Chondrocyte (in vitro differentiated cells): ENCODE measurements at regions not wholly inside any gene's neighbourhood (a gene's known extent, or its start where the extent isn't known, plus 50 kb on each side); places are given as distances from the start of the nearest gene placed in this dataset.

ENCODE experiments used
- DNase-seq: peaks from one replicate; pipeline ENCODE4 v3.0.0; 2021; ENCODE audit warnings: mixed read lengths, low spot score
- H3K27ac Mint-ChIP-seq: one replicate; pipeline ENCODE4 v1.8.0; 2021; ENCODE audit warnings: mild to moderate bottlenecking, moderate library complexity, mixed read lengths; ENCODE audit not compliant: unreplicated experiment
- H3K27me3 Mint-ChIP-seq: 2 replicates; pipeline ENCODE4 v1.8.0; 2021; ENCODE audit warnings: low read depth, mixed read lengths
- H3K36me3 Mint-ChIP-seq: 2 replicates; pipeline ENCODE4 v1.8.0; 2021; ENCODE audit warnings: low read depth, mixed read lengths
- H3K4me1 Mint-ChIP-seq: 2 replicates; pipeline ENCODE4 v1.8.0; 2021; ENCODE audit warnings: low read depth, mild to moderate bottlenecking, mixed read lengths
- H3K4me3 Mint-ChIP-seq: one replicate; pipeline ENCODE4 v1.8.0; 2021; ENCODE audit warnings: mild to moderate bottlenecking, moderate library complexity, mixed read lengths; ENCODE audit not compliant: unreplicated experiment
- H3K9me3 Mint-ChIP-seq: 2 replicates; pipeline ENCODE4 v1.8.0; 2021; ENCODE audit warnings: low read depth, mixed read lengths
- TF ChIP-seq, protein P1 (sequence below): fragments of 200-600 bp; sonication (generic); IDR thresholded peaks from 2 replicates; pipeline ENCODE4 v1.5.0; 2021; ENCODE audit warnings: antibody characterized with exemption, mild to moderate bottlenecking, moderate library complexity

GRCh38 chr7:131964203-131964602 lies 407.8 kb upstream of the PODXL start:
- Mint-ChIP-seq H3K9me3 (no peaks in the 10 kb centered on the region), H3K4me1 (peaks cover 16% of the 10 kb centered on the region), H3K27ac (no peak overlapping the region), H3K4me3 (no peak overlapping the region), H3K27me3 (peaks cover 14% of the 10 kb centered on the region), H3K36me3 (no peaks in the 10 kb centered on the region)
- TF ChIP-seq, protein P1, sequence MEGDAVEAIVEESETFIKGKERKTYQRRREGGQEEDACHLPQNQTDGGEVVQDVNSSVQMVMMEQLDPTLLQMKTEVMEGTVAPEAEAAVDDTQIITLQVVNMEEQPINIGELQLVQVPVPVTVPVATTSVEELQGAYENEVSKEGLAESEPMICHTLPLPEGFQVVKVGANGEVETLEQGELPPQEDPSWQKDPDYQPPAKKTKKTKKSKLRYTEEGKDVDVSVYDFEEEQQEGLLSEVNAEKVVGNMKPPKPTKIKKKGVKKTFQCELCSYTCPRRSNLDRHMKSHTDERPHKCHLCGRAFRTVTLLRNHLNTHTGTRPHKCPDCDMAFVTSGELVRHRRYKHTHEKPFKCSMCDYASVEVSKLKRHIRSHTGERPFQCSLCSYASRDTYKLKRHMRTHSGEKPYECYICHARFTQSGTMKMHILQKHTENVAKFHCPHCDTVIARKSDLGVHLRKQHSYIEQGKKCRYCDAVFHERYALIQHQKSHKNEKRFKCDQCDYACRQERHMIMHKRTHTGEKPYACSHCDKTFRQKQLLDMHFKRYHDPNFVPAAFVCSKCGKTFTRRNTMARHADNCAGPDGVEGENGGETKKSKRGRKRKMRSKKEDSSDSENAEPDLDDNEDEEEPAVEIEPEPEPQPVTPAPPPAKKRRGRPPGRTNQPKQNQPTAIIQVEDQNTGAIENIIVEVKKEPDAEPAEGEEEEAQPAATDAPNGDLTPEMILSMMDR = no peak
- DNase-seq = no peak

DNA sequence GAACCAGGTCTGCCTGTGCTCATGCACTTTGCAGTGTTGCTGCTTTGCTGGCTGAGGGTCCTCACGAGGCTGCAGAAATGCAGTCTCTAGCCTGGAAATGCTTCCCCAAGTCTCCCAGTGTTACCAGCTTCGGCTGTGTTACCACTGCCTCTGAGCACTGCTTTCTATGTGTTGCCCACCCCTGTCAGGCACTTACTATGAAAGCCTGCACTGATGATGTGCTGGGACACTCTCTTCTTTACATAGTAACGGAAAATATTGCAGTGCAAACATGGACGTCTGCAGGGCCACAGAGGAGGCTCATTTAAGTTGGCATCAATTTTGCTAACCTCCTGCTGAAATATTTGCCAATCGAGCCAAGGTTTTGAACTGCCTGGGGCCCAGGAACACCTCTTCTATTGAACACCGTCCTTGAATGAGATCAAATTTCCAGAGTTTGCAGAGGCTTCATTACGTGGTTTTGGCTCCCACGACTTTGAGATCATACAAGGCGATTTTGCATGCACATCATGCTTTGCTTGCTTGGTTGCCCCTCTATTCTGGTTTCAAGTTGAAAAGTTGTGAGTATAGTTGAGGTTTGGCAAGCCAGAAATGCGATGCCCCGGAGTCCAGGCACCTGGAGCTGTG lies 404.7 kb upstream of the PODXL start:
- no peak for DNase-seq
- Mint-ChIP-seq H3K36me3 (no peaks in the 10 kb centered on the region), H3K27me3 (peaks cover 16% of the 10 kb centered on the region), H3K27ac (no peak overlapping the region), H3K4me3 (no peak overlapping the region), H3K9me3 (peaks cover 4% of the 10 kb centered on the region), H3K4me1 (peaks cover 6% of the 10 kb centered on the region)
- TF ChIP-seq, protein P1 = no peak

- TF ChIP-seq, protein P1 = no peak
- peaks cover 7% of the 10 kb centered on the region for H3K4me1 Mint-ChIP-seq
- H3K36me3 Mint-ChIP-seq = no peaks in the 10 kb centered on the region
- peaks cover 9% of the 10 kb centered on the region for H3K27me3 Mint-ChIP-seq
- DNase-seq = no peak
- no peak overlapping the region for H3K27ac Mint-ChIP-seq
- H3K9me3 Mint-ChIP-seq = peaks cover 4% of the 10 kb centered on the region
- H3K4me3 Mint-ChIP-seq = no peak overlapping the region
Measured at GRCh38 chr7:131959106-131959812, 402.8 kb upstream of the PODXL start.

DNA sequence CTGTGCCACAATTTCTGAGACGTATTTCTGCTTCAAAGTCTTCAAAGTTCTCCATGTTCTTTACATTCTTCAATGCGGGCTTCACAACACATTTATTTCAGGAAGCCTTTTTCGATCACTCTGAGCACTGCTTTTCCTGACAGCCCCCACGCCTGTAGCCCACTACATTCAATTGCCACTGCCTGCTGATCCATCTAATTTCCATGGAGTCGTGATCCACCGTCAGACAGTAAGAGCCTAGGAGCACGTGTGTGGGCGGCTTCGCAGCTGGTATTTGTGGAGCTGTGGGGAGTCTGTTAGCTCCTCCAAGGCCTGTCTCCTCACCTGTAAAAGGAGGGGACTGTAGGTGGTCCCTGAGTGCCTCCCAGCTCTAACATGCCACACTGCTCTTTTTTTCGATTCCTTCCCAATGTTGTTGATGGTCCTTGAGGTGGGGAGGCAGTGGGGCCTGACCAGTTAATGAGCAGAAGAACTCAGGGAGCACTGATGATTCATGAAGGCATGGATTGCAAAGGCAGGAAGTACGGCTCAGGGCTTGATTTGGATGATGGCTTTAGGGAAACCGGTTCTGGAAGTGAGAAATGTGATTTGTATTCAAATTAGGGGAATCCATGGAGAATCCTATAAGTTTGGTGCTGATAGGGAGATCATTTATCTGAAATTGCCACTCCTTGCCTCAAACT lies 401.1 kb upstream of the PODXL start:
- Mint-ChIP-seq H3K27me3 (peaks cover 8% of the 10 kb centered on the region), H3K36me3 (no peaks in the 10 kb centered on the region), H3K4me3 (no peak overlapping the region), H3K27ac (no peak overlapping the region), H3K9me3 (peaks cover 4% of the 10 kb centered on the region), H3K4me1 (peaks cover 17% of the 10 kb centered on the region)
- TF ChIP-seq, protein P1 = no peak
- DNase-seq = no peak

- TF ChIP-seq, protein P1 = no peak
- no peak overlapping the region for H3K27ac Mint-ChIP-seq
- H3K4me1 Mint-ChIP-seq = peaks cover 17% of the 10 kb centered on the region
- H3K36me3 Mint-ChIP-seq = peaks cover 1% of the 10 kb centered on the region
- H3K4me3 Mint-ChIP-seq = no peak overlapping the region
- H3K9me3 Mint-ChIP-seq = peaks cover 5% of the 10 kb centered on the region
- DNase-seq = no peak
- H3K27me3 Mint-ChIP-seq = peaks cover 6% of the 10 kb centered on the region
Measured at GRCh38 chr7:131956864-131957263, 400.4 kb upstream of the PODXL start.
